H1 (cell line): ENCODE measurements at regions not wholly inside any gene's neighbourhood (a gene's known extent, or its start where the extent isn't known, plus 50 kb on each side); places are given as distances from the start of the nearest gene placed in this dataset. TPM values are rescaled to one million over a fixed set of nuclear protein-coding genes. Genes with fewer than 3 reads are reported as not detected.

Source experiments
- small RNA-seq: library from polyadenylated mRNA; stranded (forward); fragments of <200 nt; extraction: miRNeasy Mini kit (QIAGEN cat#:217004); gene quantifications from one replicate; pipeline ENCODE3, GENCODE V24; 2013; ENCODE audit not compliant: insufficient read depth

Small RNA genes lying in the stretch of these regions (small RNA-seq; reads per million reads assigned to genes)
- gene RNU6-627P, result not detected
